GM12878 (cell line): ENCODE measurements at regions not wholly inside any gene's neighbourhood (a gene's known extent, or its start where the extent isn't known, plus 50 kb on each side); places are given as distances from the start of the nearest gene placed in this dataset.
A peak's percentile ranks its signal among the peaks of the same experiment; 100 is the strongest.

Experiments used
- EP300 ChIP-seq, 2 experiments: fragments of 150-350 bp in 1 of 2; IDR thresholded peaks; 2 replicates each; pipeline ENCODE4 v1.6.1; 2011 to 2012; ENCODE audit warnings: low read depth in 2 of 2, low read length in 2 of 2, borderline replicate concordance in 1 of 2, improper control_type of control experiment in 1 of 2, inconsistent platforms in 1 of 2; ENCODE audit not compliant: control insufficient read depth in 1 of 2
- EZH2 ChIP-seq: IDR thresholded peaks from 2 replicates; pipeline ENCODE4 v1.6.1; 2012; ENCODE audit warnings: low read depth, mild to moderate bottlenecking, control low read depth, inconsistent platforms, low read length, borderline replicate concordance; ENCODE audit not compliant: control insufficient read depth
- GABPA ChIP-seq: IDR thresholded peaks from 2 replicates; pipeline ENCODE4 v1.6.1; 2014; ENCODE audit warnings: antibody characterized with exemption, low read depth, mild to moderate bottlenecking, inconsistent platforms
- NBN ChIP-seq: fragments of 450-650 bp; IDR thresholded peaks from 2 replicates; pipeline ENCODE4 v1.6.1; 2016
- POLR2AphosphoS5 ChIP-seq: IDR thresholded peaks from 2 replicates; pipeline ENCODE4 v1.6.1; 2011; ENCODE audit warnings: mild to moderate bottlenecking, low read length, inconsistent platforms
- RFX5 ChIP-seq: IDR thresholded peaks from 2 replicates; pipeline ENCODE4 v1.6.1; 2011; ENCODE audit warnings: low read depth, low read length, improper control_type of control experiment
- SMAD5 ChIP-seq: IDR thresholded peaks from 2 replicates; pipeline ENCODE4 v1.6.1; 2016; ENCODE audit warnings: antibody characterized with exemption, low read depth
- SMC3 ChIP-seq: IDR thresholded peaks from 2 replicates; pipeline ENCODE4 v1.6.1; 2011; ENCODE audit warnings: low read length, improper control_type of control experiment, borderline replicate concordance
- SP1 ChIP-seq: IDR thresholded peaks from one replicate; pipeline ENCODE4 v1.6.1; 2011; ENCODE audit warnings: low read depth, low read length
- TARDBP ChIP-seq: IDR thresholded peaks from 2 replicates; pipeline ENCODE4 v1.6.1; 2016; ENCODE audit warnings: borderline replicate concordance
- TBL1XR1 ChIP-seq: IDR thresholded peaks from 2 replicates; pipeline ENCODE4 v1.6.1; 2012; ENCODE audit warnings: low read depth, low read length, improper control_type of control experiment
- TF ChIP-seq, protein P1 (sequence below): IDR thresholded peaks from 2 replicates; pipeline ENCODE4 v1.6.1; 2011; ENCODE audit warnings: borderline replicate concordance, low read depth, mild to moderate bottlenecking, moderate library complexity, mixed read lengths, low read length; ENCODE audit not compliant: insufficient read depth; ENCODE audit errors: extremely low read length
- TF ChIP-seq, protein P2 (sequence below), 3 experiments: IDR thresholded peaks in 2 of 3; conservative IDR thresholded peaks in 1 of 3; 2 replicates each; pipeline ENCODE4 v1.5.1; 2011; ENCODE audit warnings: low read depth in 3 of 3, low read length in 3 of 3, mild to moderate bottlenecking in 3 of 3, control low read depth in 2 of 3, moderate library complexity in 2 of 3, inconsistent platforms in 1 of 3, mixed read lengths in 1 of 3; ENCODE audit not compliant: control insufficient read depth in 2 of 3, insufficient read depth in 1 of 3; ENCODE audit errors: extremely low read depth in 1 of 3

DNA sequence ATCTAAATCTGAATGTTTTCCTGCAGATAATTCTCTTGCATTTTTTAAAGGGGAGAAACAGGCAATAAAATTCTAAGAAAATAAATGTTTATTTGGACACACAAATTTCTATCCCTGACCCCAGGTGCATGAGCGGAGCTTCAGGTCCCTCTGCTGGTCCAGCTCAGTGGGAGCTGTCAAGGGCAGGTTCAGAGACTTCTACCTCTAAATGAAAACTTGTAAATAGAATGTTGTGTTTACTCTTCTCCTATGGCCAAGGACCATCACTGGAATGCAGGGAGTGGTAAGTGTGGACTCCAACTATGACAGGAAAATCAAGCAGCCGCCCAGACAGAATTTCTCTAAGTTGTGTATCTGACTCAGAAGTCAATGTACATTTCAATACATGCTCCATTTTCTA, 148.6 kb upstream of the TTC29 start:
- TF ChIP-seq TARDBP (no peak), GABPA (no peak), SP1 (no peak), SMC3 (no peak), TBL1XR1 (no peak), RFX5 (no peak), POLR2AphosphoS5 (no peak), NBN (no peak), SMAD5 (no peak), EZH2 (no peak), EP300 (IDR thresholded peaks at IDR 0.05; ENCODE audit: borderline replicate concordance in 1 of 2, control insufficient read depth in 1 of 2, low read depth in 2 of 2, low read length in 2 of 2) (no peak)
- TF ChIP-seq, protein P1, sequence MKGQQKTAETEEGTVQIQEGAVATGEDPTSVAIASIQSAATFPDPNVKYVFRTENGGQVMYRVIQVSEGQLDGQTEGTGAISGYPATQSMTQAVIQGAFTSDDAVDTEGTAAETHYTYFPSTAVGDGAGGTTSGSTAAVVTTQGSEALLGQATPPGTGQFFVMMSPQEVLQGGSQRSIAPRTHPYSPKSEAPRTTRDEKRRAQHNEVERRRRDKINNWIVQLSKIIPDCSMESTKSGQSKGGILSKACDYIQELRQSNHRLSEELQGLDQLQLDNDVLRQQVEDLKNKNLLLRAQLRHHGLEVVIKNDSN, result no peak
- TF ChIP-seq, protein P2, sequence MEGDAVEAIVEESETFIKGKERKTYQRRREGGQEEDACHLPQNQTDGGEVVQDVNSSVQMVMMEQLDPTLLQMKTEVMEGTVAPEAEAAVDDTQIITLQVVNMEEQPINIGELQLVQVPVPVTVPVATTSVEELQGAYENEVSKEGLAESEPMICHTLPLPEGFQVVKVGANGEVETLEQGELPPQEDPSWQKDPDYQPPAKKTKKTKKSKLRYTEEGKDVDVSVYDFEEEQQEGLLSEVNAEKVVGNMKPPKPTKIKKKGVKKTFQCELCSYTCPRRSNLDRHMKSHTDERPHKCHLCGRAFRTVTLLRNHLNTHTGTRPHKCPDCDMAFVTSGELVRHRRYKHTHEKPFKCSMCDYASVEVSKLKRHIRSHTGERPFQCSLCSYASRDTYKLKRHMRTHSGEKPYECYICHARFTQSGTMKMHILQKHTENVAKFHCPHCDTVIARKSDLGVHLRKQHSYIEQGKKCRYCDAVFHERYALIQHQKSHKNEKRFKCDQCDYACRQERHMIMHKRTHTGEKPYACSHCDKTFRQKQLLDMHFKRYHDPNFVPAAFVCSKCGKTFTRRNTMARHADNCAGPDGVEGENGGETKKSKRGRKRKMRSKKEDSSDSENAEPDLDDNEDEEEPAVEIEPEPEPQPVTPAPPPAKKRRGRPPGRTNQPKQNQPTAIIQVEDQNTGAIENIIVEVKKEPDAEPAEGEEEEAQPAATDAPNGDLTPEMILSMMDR (IDR thresholded peaks at IDR 0.05 in 2 of 3, conservative IDR thresholded peaks at IDR 0.05 in 1 of 3; ENCODE audit: control insufficient read depth in 2 of 3, extremely low read depth in 1 of 3, insufficient read depth in 1 of 3, low read depth in 3 of 3, low read length in 3 of 3), result peak in 1 of 3 experiments; percentile 6; a peak in 1 of 6 replicates
